Left lobe of liver (tissue), 2 donors: ENCODE measurements at regions not wholly inside any gene's neighbourhood (a gene's known extent, or its start where the extent isn't known, plus 50 kb on each side); places are given as distances from the start of the nearest gene placed in this dataset.

Experiments
- ATAC-seq: fragments of 200-7000 bp; cut with Tn5 transposase; one replicate; pipeline ENCODE4 v1.9.1; 2020; ENCODE audit warnings: mild to moderate bottlenecking, moderate library complexity
- DNase-seq: peaks from one replicate; pipeline ENCODE4 v3.0.0-alpha.2; 2020; ENCODE audit warnings: low spot score
- donor health status: DM: no; HTN: no; CAD: no; lungs with moderate emphysema.
- donor health status: DM: no; HTN: yes; CAD: no.

GRCh38 chr12:127650626-127651025, 616.3 kb upstream of the TMEM132C start:
- no peak for ATAC-seq
- DNase-seq, result no peak

GRCh38 chr12:127652281-127652680, 614.7 kb upstream of the TMEM132C start:
- no peak for DNase-seq
- ATAC-seq, result no peak

- DNase-seq (no peak), ATAC-seq (no peak)
Measured at GRCh38 chr12:127654383-127654985, 612.5 kb upstream of the TMEM132C start.

GRCh38 chr12:127655691-127656090, 611.3 kb upstream of the TMEM132C start:
- DNase-seq (no peak), ATAC-seq (no peak)

- ATAC-seq (no peak), DNase-seq (no peak)
Measured at GRCh38 chr12:127656266-127656665, 610.7 kb upstream of the TMEM132C start.

GRCh38 chr12:127657036-127657435, 609.9 kb upstream of the TMEM132C start:
- no peak for ATAC-seq
- DNase-seq, result no peak

GRCh38 chr12:127660961-127661360, 606.0 kb upstream of the TMEM132C start:
- DNase-seq (no peak), ATAC-seq (no peak)

GRCh38 chr12:127663716-127664115, 603.3 kb upstream of the TMEM132C start:
- no peak for DNase-seq
- ATAC-seq, result no peak

GRCh38 chr12:127664901-127665300, 602.1 kb upstream of the TMEM132C start:
- no peak for DNase-seq

GRCh38 chr12:127667131-127667685, 599.8 kb upstream of the TMEM132C start:
- ATAC-seq (no peak), DNase-seq (no peak)

More at GRCh38 chr12:127664901-127665300, 602.1 kb upstream of the TMEM132C start:
- ATAC-seq, result no peak

- no peak for ATAC-seq
Measured at GRCh38 chr12:127670294-127670693, 596.7 kb upstream of the TMEM132C start.

GRCh38 chr12:127670796-127671195, 596.2 kb upstream of the TMEM132C start:
- ATAC-seq (no peak), DNase-seq (no peak)

More at GRCh38 chr12:127670294-127670693, 596.7 kb upstream of the TMEM132C start:
- DNase-seq, result no peak

- no peak for ATAC-seq
- no peak for DNase-seq
Measured at GRCh38 chr12:127675936-127676335, 591.0 kb upstream of the TMEM132C start.

GRCh38 chr12:127677537-127678131, 589.3 kb upstream of the TMEM132C start:
- ATAC-seq (peak; percentile 91), DNase-seq (peak; percentile 52)

GRCh38 chr12:127678945-127679344, 588.0 kb upstream of the TMEM132C start:
- no peak for DNase-seq
- no peak for ATAC-seq

- DNase-seq (no peak), ATAC-seq (no peak)
Measured at GRCh38 chr12:127680516-127680915, 586.5 kb upstream of the TMEM132C start.

GRCh38 chr12:127681151-127681754, 585.7 kb upstream of the TMEM132C start:
- ATAC-seq, result no peak

GRCh38 chr12:127685491-127685890, 581.5 kb upstream of the TMEM132C start:
- DNase-seq (no peak), ATAC-seq (no peak)

More at GRCh38 chr12:127681151-127681754, 585.7 kb upstream of the TMEM132C start:
- no peak for DNase-seq

GRCh38 chr12:127685931-127686330, 581.0 kb upstream of the TMEM132C start:
- ATAC-seq (no peak), DNase-seq (no peak)

GRCh38 chr12:127687181-127687580, 579.8 kb upstream of the TMEM132C start:
- no peak for ATAC-seq
- no peak for DNase-seq

GRCh38 chr12:127688906-127689428, 578.0 kb upstream of the TMEM132C start:
- no peak for DNase-seq
- no peak for ATAC-seq

- ATAC-seq (no peak), DNase-seq (no peak)
Measured at GRCh38 chr12:127690161-127690560, 576.8 kb upstream of the TMEM132C start.
